ENCODE measurements at regions not wholly inside any gene's neighbourhood (a gene's known extent, or its start where the extent isn't known, plus 50 kb on each side); places are given as distances from the start of the nearest gene placed in this dataset.

GRCh38 chr12:17137396-17137795 is 531.4 kb upstream of the LMO3 start:
- POLR2A ChIA-PET = interaction anchor here (0.6 kb wide), 1 partner anchor 1605 kb away, joined by 3 read pairs; no protein-coding TSS in a partner anchor

More at GRCh38 chr12:17137396-17137795, 531.4 kb upstream of the LMO3 start:
- no peak overlapping the region for H3K4me3 ChIP-seq
- no peaks in the 10 kb centered on the region for H3K4me1 ChIP-seq (replicated peaks in 1 of 2; ENCODE audit: control insufficient read depth in 2 of 2, insufficient read depth in 2 of 2, low read length in 2 of 2)
- H3K36me3 ChIP-seq (ENCODE audit: control insufficient read depth, insufficient read depth, low read length) = no peaks in the 10 kb centered on the region
- no peak overlapping the region for H3K4me2 ChIP-seq (ENCODE audit: insufficient read depth, low read length)
- no peaks in the 10 kb centered on the region for H3K27me3 ChIP-seq (ENCODE audit: control insufficient read depth in 2 of 2, insufficient read depth in 2 of 2, low read length in 2 of 2)
- no peak for DNase-seq (ENCODE audit: extremely low read depth in 1 of 4, low spot score in 3 of 4)
- no TSS peak for BruUV-seq (replicated peaks)
- intact Hi-C loops (cut with micrococcal nuclease) = no loop called here
- no peaks in the 10 kb centered on the region for H3K9me3 ChIP-seq (replicated peaks; ENCODE audit: control insufficient read depth, insufficient read depth, low read depth, low read length)
- CTCF ChIA-PET (ENCODE audit: low intra/inter-chr PET ratio) = no interaction called here
- no peaks in the 10 kb centered on the region for H3K79me2 ChIP-seq (ENCODE audit: control insufficient read depth, insufficient read depth, low read length)
- no peak overlapping the region for H3K9ac ChIP-seq (ENCODE audit: insufficient read depth in 1 of 2, low read depth in 2 of 2, low read length in 2 of 2)
- H3K9me1 ChIP-seq (ENCODE audit: control insufficient read depth, insufficient read depth, low read length) = no peaks in the 10 kb centered on the region
- TF ChIP-seq FIP1L1 (IDR thresholded peaks at IDR 0.05; ENCODE audit: low read depth, low read length, poor library complexity, severe bottlenecking) (no peak), KDM5B (IDR thresholded peaks at IDR 0.05; ENCODE audit: insufficient replicate concordance, low read depth, low read length) (no peak), CC2D1A (IDR thresholded peaks at IDR 0.05) (no peak), E2F4 (CRISPR knock-in tag; IDR thresholded peaks at IDR 0.05; ENCODE audit: low read depth) (no peak), ARID4B (CRISPR knock-in tag; IDR thresholded peaks at IDR 0.05) (no peak), TCF7L2 (IDR thresholded peaks at IDR 0.05; ENCODE audit: low read depth, low read length) (no peak), PURB (CRISPR knock-in tag; IDR thresholded peaks at IDR 0.05; ENCODE audit: low read depth) (no peak), MAX (CRISPR knock-in tag; IDR thresholded peaks at IDR 0.05) (no peak)
- no peak for ATAC-seq
- H4K20me1 ChIP-seq (replicated peaks; ENCODE audit: control insufficient read depth, insufficient read depth, low read length) = no peaks in the 10 kb centered on the region
- FAIRE-seq = no peak
- in situ Hi-C loops (cut with MboI) = no loop called here
- no peak overlapping the region for H2AFZ ChIP-seq (ENCODE audit: low read depth, low read length)
- H3K27ac ChIP-seq (ENCODE audit: extremely low read depth, low read depth, low read length) = no peak overlapping the region
- WGBS (ENCODE audit: insufficient coverage, low coverage, missing lambda C conversion rate) = 0% methylated on average over 3 of the region's 3 CpGs

Data from K562 (cell line).